RCC 7860 (cell line): ENCODE measurements at regions not wholly inside any gene's neighbourhood (a gene's known extent, or its start where the extent isn't known, plus 50 kb on each side); places are given as distances from the start of the nearest gene placed in this dataset.
A peak's percentile ranks its signal among the peaks of the same experiment; 100 is the strongest.
"Not testable (repeated sequence)": the region's sequence is repeated elsewhere in the genome, so short reads cannot be mapped to it uniquely, and the experiment has no call there.

Source experiments
- DNase-seq: peaks from one replicate; pipeline ENCODE4 v3.0.0-alpha.2; 2015; ENCODE audit warnings: low spot score
- FAIRE-seq: peaks from 2 replicates; lab custom pipeline; 2012; peaks lifted over from hg19 to GRCh38; lab: Jason Lieb, UNC

DNA sequence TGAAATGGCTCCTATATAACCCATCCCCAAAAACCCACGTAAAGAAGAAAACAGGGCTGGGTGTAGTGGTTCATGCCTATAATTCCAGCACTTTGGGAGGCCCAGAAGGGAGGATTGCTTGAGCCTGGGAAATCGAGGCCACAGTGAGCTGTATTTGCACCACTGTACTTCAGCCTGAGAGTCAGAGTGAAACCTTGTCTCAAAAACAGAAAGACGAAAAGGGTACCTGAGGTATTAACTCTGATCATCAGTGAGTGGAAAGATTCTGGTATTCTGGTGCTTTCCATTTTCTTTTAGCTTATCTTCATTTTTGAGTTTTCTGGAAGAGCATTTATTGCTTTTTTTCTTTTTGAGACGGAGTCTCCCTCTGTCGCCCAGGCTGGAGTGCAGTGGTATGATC, 110.6 kb upstream of the PRKX start:
- DNase-seq, FAIRE-seq: not testable (repeated sequence)

- peak; percentile 92 for FAIRE-seq
Observed at GRCh38 chrX:3820167-3820566, 106.7 kb upstream of the PRKX start.

GRCh38 chrX:3817480-3817879, 104.0 kb upstream of the PRKX start:
- not testable (repeated sequence) for DNase-seq, FAIRE-seq

More at GRCh38 chrX:3820167-3820566, 106.7 kb upstream of the PRKX start:
- DNase-seq: peak; percentile 55

DNA sequence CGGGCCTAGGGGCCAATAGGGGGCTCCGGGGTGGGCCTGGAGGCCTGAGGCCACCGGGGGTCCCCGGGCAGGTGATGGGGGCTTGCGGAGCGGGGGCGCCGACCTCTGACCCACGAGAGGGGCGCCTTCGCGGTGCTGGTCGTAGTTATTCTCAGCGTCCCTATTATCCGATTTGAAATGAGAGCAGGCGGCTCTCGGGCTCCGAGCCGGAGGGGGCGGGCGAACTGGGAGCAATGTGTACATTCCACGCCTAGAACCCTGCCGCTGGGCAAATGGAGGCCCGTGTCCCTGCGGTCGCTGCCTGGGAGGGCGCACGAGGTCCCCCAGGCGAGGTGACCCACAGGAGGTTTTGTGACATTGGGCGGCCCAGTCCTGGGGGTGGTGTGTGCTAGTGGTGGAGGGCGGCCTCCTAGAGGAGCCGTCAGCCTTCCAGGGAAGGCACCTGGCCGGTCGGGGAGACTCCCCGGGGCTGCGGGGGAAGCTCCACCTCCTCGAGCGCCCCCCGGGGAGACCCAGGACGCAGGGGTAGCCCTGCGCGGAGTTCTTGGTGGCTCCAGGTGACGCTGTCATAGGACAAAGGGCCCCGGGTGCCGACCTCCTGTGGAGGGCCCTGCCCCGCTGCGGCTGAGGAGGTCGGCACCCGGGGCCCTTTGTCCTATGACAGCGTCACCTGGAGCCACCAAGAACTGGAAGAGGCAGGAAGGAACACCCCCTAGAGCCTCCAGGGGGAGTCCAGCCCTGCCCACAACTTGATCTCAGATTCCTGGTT, 102.6 kb upstream of the PRKX start:
- peak; percentile 47 for DNase-seq

DNA sequence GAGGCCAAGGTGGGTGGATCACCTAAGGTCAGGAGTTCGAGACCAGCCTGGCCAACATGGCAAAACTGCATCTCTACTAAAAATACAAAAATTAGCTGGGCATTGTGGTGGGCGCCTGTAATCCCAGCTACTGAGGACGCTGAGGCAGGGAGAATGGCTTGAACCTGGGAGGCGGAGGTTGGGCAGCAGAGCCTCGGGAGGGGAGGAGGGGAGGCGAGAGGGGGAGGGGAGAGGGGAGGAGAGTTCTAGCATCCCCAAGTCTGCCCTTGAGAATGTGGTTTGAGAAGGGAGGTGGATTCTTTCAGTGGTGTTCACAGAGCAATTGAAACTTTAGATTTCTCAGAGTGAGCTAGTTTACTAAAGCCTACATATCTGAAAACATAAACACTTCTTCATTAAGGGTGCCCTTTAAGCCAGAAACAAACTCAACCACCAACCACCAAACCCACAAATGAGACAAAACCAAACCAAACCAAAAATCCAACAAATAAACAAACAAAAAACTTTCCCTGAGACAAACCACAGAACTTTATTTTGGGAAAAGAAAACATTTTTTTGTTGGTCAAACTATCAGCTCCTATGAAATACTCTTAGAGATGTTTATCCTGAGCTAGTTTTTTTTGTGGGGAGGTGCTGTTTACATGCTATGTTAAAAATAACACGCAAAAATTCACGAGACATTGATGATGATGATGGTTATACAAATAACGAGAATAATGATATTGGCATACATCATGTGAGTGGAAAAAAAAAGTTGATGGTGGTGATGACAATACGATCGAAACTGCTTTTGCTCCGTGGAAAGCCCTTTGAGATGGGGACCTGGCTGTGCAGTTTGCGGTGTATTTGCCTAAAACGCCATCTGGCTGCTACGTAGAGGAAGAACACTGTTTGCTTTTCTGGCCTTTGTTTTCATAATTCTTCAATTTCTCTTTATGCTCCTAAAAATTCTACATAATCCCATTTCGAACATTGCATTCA, 98.2 kb upstream of the PRKX start:
- FAIRE-seq (no peak), DNase-seq (no peak)

More for the DNA sequence above, 102.6 kb upstream of the PRKX start:
- FAIRE-seq: no peak

DNA sequence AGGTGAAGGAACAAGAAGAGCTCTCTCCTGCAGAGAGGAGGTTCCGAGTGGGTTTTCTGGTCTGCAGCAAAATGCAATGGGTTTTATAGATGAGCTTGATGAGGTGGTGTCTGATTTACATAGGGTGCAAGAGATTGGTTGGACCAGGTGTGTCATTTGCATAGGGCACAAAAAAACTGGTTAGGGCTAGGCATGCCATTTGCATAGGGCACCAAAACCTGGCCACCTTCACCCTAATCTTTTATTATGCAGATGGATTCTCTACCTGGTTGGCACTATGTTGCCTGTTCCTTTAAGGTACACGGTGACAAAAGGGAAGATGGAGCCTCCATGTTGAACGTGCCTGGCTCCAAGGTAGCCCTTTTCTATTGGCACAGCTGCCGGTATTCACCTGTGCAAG, 94.5 kb upstream of the PRKX start:
- DNase-seq (no peak), FAIRE-seq (no peak)

GRCh38 chrX:3806630-3807029, 93.2 kb upstream of the PRKX start:
- FAIRE-seq: no peak
- DNase-seq: no peak

DNA sequence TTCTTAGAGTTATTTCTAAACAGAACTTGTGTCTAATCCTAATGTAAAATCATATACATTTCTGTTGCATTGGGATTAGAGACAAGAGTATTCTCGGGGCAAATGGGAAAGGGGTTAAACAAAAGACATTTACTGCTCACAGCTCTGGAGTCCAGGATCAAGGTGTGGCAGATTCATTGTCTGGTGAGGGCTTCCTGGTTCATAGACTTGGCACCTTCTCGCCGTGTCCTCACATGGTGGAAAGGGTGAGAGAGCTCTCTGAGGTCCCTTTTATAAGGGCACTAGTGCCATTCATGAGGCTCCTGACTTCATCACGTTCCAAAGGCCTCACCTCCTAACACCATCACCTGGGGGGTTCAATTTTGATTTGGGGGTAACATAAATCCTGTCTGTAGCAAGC, 90.3 kb upstream of the PRKX start:
- DNase-seq: no peak
- no peak for FAIRE-seq

DNA sequence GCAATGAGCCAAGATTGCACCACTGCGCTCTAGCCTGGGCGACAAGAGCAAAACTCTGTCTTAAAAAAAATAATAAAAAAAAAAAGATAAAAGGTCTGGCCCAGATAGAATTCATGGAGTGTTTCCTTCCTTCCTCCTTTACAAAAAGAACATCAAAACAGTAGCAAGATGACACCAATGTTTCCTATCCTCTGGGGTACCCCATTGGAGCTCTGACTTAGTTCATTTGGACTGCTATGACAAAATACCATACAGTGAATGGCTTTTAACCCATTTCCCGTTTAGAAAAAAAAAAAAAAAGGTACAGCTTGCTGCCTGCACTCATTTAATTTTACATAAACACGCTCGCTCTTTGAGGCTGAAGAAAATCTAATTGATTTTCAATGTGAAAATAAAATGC, 89.9 kb upstream of the PRKX start:
- FAIRE-seq: no peak
- no peak for DNase-seq

DNA sequence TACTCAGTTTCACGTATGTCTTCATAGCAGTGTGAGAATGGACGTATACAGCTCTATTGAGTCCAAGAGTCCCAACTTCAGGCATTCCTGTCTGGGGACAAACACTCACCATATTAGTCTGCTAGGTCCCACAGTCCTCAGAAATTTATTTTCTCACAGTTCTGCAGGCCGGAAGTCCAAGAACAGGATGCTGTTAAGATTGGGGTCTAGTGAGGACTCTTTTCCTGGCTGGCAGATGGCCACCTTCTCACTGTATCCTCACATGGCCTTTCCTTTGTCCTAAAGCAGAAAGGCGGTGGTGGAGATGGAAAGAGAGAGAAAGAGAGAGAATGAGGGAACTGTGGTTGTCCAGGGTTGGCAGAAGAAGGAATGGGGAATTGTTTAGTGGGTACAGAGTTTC, 82.0 kb upstream of the PRKX start:
- not testable (repeated sequence) for FAIRE-seq, DNase-seq

DNA sequence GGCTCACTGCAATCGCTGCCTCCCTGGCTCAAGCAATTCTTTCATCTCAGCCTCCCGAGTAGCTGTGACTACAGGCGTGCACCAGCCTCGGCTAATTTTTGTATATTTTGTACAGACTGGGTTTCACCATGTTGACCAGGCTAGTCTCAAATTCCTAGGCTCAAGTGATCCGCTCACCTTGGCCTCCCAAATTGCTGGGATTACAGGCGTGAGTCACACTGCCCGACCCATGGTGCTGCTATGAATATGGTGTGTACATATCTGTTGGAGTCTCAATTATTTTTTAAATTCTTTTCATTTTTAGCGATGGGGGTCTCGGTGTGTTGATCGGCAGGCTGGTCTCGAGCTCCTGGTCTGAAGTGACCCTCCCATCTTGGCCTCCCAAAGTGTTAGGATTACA, 78.0 kb upstream of the PRKX start:
- no peak for FAIRE-seq
- DNase-seq: no peak

DNA sequence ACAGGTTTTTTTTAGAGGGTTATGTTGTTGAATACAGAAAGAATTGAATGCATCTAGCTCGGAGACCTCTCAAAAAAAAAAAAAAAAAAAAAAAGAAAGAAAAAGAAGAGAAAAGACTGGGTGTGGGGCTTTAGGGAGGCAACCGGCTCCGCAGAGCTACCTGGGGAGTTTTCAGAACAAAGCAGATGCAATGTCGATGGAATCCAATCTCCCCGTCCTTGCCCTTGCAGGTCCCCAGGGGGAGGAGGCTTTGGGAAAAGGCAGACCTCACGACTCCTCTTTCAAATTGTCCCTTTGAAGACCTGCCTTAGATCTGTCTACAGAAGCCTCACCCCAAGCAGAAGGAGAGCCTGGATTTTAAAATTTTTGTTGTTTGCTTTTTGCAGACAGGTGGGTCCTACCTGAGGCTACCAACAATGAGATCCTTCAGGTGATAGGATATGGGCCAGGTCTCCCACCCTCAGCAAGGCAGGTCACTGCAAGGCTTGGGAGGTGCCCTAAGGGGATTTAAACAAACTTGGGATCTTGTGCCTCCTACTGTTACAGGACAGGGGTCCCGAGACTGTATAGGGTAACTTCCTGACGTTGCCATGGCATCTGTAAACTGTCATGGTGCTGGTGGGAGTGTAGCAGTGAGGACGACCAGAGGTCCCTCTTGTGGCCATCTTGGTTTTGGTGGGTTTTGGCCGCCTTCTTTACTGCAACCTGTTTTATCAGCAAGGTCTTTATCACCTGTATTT, 75.2 kb upstream of the PRKX start:
- DNase-seq: no peak

GRCh38 chrX:3787856-3788255, 74.4 kb upstream of the PRKX start:
- no peak for FAIRE-seq

More for the DNA sequence above, 75.2 kb upstream of the PRKX start:
- FAIRE-seq: no peak

DNA sequence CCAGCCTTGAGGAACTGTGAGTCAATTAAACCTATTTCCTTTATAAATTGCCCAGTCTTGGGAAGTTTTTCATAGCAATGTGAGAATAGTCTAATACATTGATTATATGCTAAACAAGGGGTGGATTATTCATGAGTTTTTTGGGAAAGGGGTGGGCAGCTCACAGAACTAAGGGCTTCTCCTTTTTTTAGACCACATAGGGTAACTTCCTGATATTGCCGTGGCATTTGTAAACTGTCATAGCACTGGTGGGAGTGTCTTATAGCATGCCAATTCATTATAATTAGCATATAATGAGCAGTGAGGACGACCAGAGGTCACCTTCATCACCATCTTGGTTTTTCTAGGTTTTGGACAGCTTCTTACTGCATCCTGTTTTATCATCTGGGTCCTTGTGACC, 72.4 kb upstream of the PRKX start:
- not testable (repeated sequence) for FAIRE-seq, DNase-seq

More at GRCh38 chrX:3787856-3788255, 74.4 kb upstream of the PRKX start:
- no peak for DNase-seq

DNA sequence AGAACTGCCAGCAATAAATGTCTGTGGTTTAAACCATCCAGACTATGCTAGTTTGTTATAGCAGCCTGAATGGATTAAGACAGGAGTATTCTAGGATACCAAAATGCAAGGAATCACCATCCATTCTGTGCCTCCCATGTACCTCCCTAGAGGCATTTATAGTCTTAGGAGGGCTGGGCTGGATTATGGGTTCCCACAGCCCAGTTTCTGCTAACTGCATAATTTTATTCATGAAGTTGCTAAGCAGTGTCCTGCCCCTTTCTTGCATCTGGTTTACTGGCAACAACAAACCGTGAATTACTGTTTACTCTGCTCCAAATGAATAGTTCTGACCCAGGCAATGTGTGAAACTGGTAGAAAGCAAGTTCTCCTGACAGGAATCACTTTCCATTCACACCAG, 67.1 kb upstream of the PRKX start:
- FAIRE-seq (no peak), DNase-seq (no peak)

DNA sequence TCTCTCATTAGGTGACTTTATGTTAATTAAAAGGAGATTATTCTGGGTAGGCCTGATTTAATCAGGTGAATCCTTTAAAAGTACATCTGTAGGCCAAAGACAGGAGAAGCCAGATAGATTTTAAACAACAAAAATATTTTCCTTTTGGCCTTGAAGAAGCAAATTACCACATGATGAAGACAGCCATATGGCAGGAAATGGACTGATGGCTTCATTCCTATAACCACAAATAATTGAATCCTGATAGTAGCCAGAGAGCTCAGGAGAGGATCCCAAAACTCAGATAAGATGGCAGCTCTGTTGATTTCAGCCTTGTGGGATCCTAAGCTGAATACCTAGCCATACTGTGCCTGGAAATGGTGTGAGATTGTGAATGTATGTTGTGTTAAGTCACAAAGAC, 66.1 kb upstream of the PRKX start:
- DNase-seq (no peak), FAIRE-seq (no peak)

DNA sequence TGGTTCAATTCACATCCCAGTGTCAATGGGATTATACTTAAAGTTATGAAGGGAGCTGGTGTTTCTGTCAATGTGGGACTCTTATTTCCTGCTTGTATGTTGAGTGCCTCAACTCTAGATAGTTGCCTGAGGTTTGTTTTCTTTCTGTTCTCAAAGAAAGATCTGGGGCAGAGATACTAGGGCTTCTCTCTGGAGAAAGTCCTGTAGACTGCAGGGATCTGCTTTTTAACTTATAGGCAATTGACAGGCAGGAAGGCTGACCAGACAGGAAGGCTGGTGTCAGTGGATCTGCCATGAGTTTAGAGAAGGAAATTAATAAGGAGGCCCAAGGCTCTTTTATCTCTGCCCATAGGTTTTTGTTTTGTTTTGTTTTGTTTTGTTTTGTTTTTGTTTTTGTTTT, 64.0 kb upstream of the PRKX start:
- DNase-seq (no peak), FAIRE-seq (no peak)

DNA sequence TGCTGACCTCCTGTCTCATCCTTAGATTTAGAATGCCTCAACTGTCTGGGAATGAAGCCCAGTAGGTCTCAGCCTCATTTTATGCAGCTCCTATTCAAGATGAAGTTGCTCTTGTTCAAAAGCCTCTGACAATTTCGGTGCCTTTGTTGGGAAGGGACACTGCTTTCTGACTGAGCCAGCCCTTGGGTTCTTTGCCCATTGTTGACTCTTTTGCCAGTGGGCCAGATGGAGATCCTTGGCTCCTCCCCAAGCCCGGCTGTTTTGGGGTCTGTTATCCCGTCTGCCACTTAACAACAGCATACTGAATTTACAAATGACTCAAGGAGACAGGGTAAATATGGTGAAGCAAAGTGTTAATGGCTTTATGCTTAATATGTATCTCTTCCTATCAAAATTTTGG, 58.3 kb upstream of the PRKX start:
- no peak for FAIRE-seq
- DNase-seq: no peak

DNA sequence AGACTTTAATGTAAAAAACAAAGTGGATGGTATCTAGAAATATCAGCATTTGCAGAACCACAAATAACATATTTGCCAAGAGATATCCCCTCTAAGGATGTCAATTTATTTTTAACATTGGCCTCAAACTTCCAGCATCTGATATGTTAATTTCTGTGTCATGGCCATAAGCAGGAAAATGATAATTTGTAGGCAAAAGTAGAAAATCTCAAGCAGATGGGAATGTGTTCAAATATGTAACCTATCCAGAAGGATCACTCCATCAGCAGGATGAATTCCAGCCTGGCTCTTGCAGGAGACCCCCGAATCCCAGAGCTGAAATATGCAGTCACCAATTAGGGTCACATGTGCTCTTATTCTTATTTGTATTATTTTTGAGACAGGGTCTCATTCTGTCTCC, 55.4 kb upstream of the PRKX start:
- DNase-seq: no peak
- no peak for FAIRE-seq
